B cell (primary cell): ENCODE measurements at regions not wholly inside any gene's neighbourhood (a gene's known extent, or its start where the extent isn't known, plus 50 kb on each side); places are given as distances from the start of the nearest gene placed in this dataset.

Experiments used
- CTCF ChIP-seq: fragments of 200-600 bp; IDR thresholded peaks from one replicate; pipeline ENCODE4 v1.8.0; 2022; ENCODE audit warnings: antibody characterized with exemption, mild to moderate bottlenecking
- EZH2 ChIP-seq: IDR thresholded peaks from 2 replicates; pipeline ENCODE4 v1.6.1; 2012; ENCODE audit warnings: borderline replicate concordance, low read depth, mild to moderate bottlenecking, moderate library complexity, low read length; ENCODE audit not compliant: insufficient read depth, poor library complexity, severe bottlenecking

DNA sequence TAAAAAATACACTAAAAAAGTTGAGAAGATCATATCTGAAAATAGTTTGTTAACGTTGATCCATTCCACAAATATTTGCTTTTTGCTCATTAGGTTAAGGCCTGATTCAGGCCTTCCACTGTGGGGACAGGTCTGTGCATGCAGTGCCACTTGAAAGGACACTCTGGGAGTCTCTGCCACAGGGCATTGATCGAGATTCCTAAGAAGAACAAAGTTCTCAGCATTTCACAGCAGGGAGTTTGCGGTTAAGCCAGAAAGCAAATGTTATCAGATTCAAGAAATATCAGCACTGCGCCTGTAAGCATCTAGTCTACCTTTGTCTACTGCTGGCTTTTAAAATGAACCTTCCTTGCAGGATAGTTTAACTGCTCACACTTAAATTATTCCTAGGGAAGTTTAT, 62.2 kb upstream of the TNIP3 start:
- TF ChIP-seq CTCF (no peak), EZH2 (no peak)
